Osteocyte (in vitro differentiated cells): ENCODE measurements at regions not wholly inside any gene's neighbourhood (a gene's known extent, or its start where the extent isn't known, plus 50 kb on each side); places are given as distances from the start of the nearest gene placed in this dataset.

Experiments used
- DNase-seq: peaks from one replicate; pipeline ENCODE4 v3.0.0; 2021; ENCODE audit warnings: mixed read lengths; ENCODE audit not compliant: unreplicated experiment; ENCODE audit errors: extremely low spot score
- H3K27ac Mint-ChIP-seq: one replicate; pipeline ENCODE4 v1.8.0; 2021; ENCODE audit warnings: mild to moderate bottlenecking, mixed read lengths; ENCODE audit not compliant: unreplicated experiment
- H3K27me3 Mint-ChIP-seq: one replicate; pipeline ENCODE4 v1.8.0; 2021; ENCODE audit warnings: mixed read lengths; ENCODE audit not compliant: unreplicated experiment
- H3K36me3 Mint-ChIP-seq: one replicate; pipeline ENCODE4 v1.8.0; 2021; ENCODE audit warnings: mixed read lengths; ENCODE audit not compliant: unreplicated experiment
- H3K4me1 Mint-ChIP-seq: one replicate; pipeline ENCODE4 v1.8.0; 2021; ENCODE audit warnings: mixed read lengths; ENCODE audit not compliant: unreplicated experiment
- H3K4me3 Mint-ChIP-seq: one replicate; pipeline ENCODE4 v1.8.0; 2021; ENCODE audit warnings: mild to moderate bottlenecking, moderate library complexity, mixed read lengths; ENCODE audit not compliant: unreplicated experiment
- H3K9me3 Mint-ChIP-seq: one replicate; pipeline ENCODE4 v1.8.0; 2021; ENCODE audit warnings: mixed read lengths; ENCODE audit not compliant: unreplicated experiment
- TF ChIP-seq, protein P1 (sequence below): fragments of 200-600 bp; sonication (generic); IDR thresholded peaks from 2 replicates; pipeline ENCODE4 v1.5.0; 2021; ENCODE audit warnings: antibody characterized with exemption, mild to moderate bottlenecking, moderate library complexity

DNA sequence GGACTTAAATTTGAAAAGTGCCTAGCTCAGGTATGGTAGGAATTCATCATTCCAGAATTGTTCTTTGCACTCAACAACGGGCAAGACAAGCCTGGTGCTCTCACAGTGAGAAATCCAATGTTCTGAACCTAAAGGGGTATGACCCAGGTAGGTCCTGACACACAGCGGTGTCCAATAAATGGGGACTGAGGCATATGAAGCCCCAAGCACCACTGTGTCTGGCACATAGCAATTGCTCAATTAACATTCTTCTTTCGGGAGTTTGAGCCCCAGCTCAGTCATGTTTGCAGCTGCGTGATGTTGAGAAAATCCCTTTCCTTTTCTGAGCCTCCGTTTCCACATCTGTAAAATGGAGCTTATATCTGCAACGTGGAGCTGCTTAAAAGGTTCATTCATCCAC lies 535.8 kb downstream of the MIAT start:
- peaks cover 28% of the 10 kb centered on the region for H3K4me1 Mint-ChIP-seq

DNA sequence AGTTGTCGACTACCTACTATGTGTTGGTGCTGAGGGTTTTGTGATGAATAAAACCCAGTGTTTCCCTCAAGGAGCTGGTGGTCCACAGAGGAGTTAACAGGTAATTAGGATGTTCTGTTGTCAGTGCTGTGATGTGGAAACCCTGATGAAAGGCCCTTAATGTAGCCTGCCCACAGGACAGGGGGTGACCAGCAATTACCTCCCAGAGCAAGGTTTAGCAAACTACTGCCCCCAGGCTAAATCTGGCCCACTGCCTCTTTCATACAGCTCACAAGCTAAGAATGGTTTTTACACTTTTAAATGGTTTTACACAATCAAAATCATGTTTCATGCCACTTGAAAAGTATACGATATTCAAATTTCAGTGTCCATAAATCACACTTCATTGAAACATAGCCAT lies 536.2 kb downstream of the MIAT start:
- H3K9me3 Mint-ChIP-seq: peaks cover 16% of the 10 kb centered on the region
- H3K27me3 Mint-ChIP-seq: no peaks in the 10 kb centered on the region
- no peak for DNase-seq
- peaks cover 28% of the 10 kb centered on the region for H3K4me1 Mint-ChIP-seq
- no peak overlapping the region for H3K27ac Mint-ChIP-seq
- TF ChIP-seq, protein P1, sequence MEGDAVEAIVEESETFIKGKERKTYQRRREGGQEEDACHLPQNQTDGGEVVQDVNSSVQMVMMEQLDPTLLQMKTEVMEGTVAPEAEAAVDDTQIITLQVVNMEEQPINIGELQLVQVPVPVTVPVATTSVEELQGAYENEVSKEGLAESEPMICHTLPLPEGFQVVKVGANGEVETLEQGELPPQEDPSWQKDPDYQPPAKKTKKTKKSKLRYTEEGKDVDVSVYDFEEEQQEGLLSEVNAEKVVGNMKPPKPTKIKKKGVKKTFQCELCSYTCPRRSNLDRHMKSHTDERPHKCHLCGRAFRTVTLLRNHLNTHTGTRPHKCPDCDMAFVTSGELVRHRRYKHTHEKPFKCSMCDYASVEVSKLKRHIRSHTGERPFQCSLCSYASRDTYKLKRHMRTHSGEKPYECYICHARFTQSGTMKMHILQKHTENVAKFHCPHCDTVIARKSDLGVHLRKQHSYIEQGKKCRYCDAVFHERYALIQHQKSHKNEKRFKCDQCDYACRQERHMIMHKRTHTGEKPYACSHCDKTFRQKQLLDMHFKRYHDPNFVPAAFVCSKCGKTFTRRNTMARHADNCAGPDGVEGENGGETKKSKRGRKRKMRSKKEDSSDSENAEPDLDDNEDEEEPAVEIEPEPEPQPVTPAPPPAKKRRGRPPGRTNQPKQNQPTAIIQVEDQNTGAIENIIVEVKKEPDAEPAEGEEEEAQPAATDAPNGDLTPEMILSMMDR: no peak
- peaks cover 3% of the 10 kb centered on the region for H3K36me3 Mint-ChIP-seq
- no peak overlapping the region for H3K4me3 Mint-ChIP-seq

More for the DNA sequence above, 535.8 kb downstream of the MIAT start:
- DNase-seq: no peak
- Mint-ChIP-seq H3K27me3 (no peaks in the 10 kb centered on the region), H3K27ac (no peak overlapping the region), H3K9me3 (peaks cover 16% of the 10 kb centered on the region), H3K36me3 (peaks cover 3% of the 10 kb centered on the region), H3K4me3 (no peak overlapping the region)
- TF ChIP-seq, protein P1: no peak

DNA sequence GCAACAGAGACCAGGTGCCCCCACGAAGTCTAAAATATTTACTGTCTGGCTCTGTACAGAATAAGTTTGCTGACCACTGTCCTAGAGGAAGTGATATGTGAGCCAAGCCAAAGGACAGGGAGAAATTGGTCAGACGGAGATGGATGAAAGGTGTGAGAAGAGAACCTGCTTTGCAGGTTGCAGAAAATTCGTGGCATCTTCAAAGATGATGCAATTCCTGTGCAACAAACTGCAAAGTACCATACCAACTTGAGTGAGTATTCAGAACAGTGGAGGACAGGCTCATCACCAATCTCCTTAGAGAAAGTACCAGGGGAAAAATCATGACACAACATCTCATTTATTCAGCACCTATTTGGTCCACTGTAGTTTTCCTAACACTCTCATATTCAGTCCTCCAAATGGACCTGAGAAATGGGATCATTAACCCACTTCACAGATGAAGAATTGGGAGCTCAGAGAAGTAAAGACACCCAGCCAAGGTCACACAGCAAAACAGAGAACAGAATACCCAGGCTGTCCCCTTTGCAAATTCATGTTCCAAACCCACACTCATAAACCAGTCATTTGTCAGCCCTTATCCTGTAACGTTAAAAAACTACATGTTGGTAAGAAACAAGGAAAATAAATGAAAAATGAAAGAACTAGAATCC lies 536.8 kb downstream of the MIAT start:
- TF ChIP-seq, protein P1: no peak
- no peaks in the 10 kb centered on the region for H3K27me3 Mint-ChIP-seq
- peaks cover 3% of the 10 kb centered on the region for H3K36me3 Mint-ChIP-seq
- no peak for DNase-seq
- peaks cover 28% of the 10 kb centered on the region for H3K4me1 Mint-ChIP-seq
- peaks cover 16% of the 10 kb centered on the region for H3K9me3 Mint-ChIP-seq
- no peak overlapping the region for H3K27ac Mint-ChIP-seq
- H3K4me3 Mint-ChIP-seq: no peak overlapping the region

DNA sequence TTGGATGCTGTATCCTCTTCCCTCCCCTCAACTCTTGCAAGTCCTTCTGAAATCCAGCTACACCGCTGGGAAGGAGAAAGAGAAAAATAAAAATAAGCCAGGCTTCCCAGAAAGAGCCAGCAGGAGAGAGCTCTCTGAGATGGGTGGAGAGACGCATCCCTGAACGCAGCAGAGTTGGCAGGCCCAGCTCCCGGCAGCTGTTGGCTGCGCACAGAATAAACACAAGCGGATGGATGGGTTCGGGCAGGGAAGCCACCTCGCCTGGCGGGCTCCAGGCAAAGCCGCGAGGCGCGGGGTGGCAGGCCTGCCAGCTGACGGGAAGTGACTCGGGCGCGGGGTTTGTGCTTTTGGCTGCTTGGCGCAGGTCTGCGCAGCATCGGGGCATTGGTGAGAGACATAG lies 537.7 kb downstream of the MIAT start:
- H3K36me3 Mint-ChIP-seq: peaks cover 3% of the 10 kb centered on the region
- H3K27ac Mint-ChIP-seq: no peak overlapping the region
- no peaks in the 10 kb centered on the region for H3K27me3 Mint-ChIP-seq
- peaks cover 28% of the 10 kb centered on the region for H3K4me1 Mint-ChIP-seq
- TF ChIP-seq, protein P1: no peak
- no peak for DNase-seq
- H3K9me3 Mint-ChIP-seq: peaks cover 16% of the 10 kb centered on the region
- H3K4me3 Mint-ChIP-seq: no peak overlapping the region

DNA sequence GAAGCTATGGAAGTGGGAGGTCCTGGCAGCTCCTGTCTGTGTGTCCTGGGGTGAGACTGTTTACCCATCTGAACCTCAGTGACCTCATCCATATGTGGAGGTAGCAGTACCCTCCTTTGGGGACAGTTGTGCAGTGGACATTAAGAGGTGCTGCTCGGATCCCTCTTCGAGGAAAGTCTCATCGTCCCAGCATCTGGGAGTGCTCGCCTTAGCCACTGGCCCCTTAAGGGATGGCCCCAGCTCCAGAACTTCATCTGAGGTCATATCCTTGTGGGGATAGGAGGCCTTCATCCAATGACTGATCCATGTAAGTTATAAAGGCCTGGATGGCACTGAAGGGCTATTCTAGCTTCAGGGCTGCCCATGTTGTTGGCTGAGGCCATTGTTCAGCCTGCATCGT lies 538.1 kb downstream of the MIAT start:
- TF ChIP-seq, protein P1: no peak
- peaks cover 3% of the 10 kb centered on the region for H3K36me3 Mint-ChIP-seq
- H3K9me3 Mint-ChIP-seq: peaks cover 16% of the 10 kb centered on the region
- H3K4me3 Mint-ChIP-seq: no peak overlapping the region
- DNase-seq: no peak
- peaks cover 28% of the 10 kb centered on the region for H3K4me1 Mint-ChIP-seq
- no peak overlapping the region for H3K27ac Mint-ChIP-seq
- H3K27me3 Mint-ChIP-seq: no peaks in the 10 kb centered on the region
